Myocyte (in vitro differentiated cells): ENCODE measurements at regions not wholly inside any gene's neighbourhood (a gene's known extent, or its start where the extent isn't known, plus 50 kb on each side); places are given as distances from the start of the nearest gene placed in this dataset.
A peak's percentile ranks its signal among the peaks of the same experiment; 100 is the strongest.

ENCODE experiments used
- DNase-seq: peaks from one replicate; pipeline ENCODE4 v3.0.0-alpha.2; 2012; ENCODE audit warnings: low read depth

GRCh38 chr2:102078773-102079172 lies 63.8 kb upstream of the IL1R1 start:
- no peak for DNase-seq

GRCh38 chr2:102080451-102081242 lies 61.9 kb upstream of the IL1R1 start:
- DNase-seq, result peak; percentile 39

GRCh38 chr2:102081243-102081522 lies 61.4 kb upstream of the IL1R1 start:
- no peak for DNase-seq

GRCh38 chr2:102081606-102082005 lies 60.9 kb upstream of the IL1R1 start:
- DNase-seq, result no peak

GRCh38 chr2:102082571-102083392 lies 59.8 kb upstream of the IL1R1 start:
- peak; percentile 63 for DNase-seq

GRCh38 chr2:102083393-102083703 lies 59.2 kb upstream of the IL1R1 start:
- DNase-seq, result no peak

GRCh38 chr2:102084651-102085050 lies 57.9 kb upstream of the IL1R1 start:
- no peak for DNase-seq

- DNase-seq, result no peak
Observed at GRCh38 chr2:102085238-102085637, 57.3 kb upstream of the IL1R1 start.

GRCh38 chr2:102086150-102086872 lies 56.2 kb upstream of the IL1R1 start:
- no peak for DNase-seq

GRCh38 chr2:102091121-102091520 lies 51.4 kb upstream of the IL1R1 start:
- DNase-seq, result no peak

GRCh38 chr2:102091908-102092307 lies 50.6 kb upstream of the IL1R1 start:
- DNase-seq, result no peak

- no peak for DNase-seq
Observed at GRCh38 chr2:102092535-102092934, 50.0 kb upstream of the IL1R1 start.
